CD4-positive, alpha-beta T cell treated with Interleukin-17A for 4 hours (primary cell): ENCODE measurements at regions not wholly inside any gene's neighbourhood (a gene's known extent, or its start where the extent isn't known, plus 50 kb on each side); places are given as distances from the start of the nearest gene placed in this dataset.

Experiments
- DNase-seq: peaks from one replicate; pipeline ENCODE4 v3.0.0-alpha.2; 2020; ENCODE audit warnings: mixed read lengths

GRCh38 chr2:147394179-147394790, 450.5 kb upstream of the ACVR2A start:
- DNase-seq = no peak

GRCh38 chr2:147392180-147392579, 452.6 kb upstream of the ACVR2A start:
- no peak for DNase-seq

- DNase-seq = no peak
These were observed 454.4 kb upstream of the ACVR2A start for GRCh38 chr2:147390475-147390874.

- no peak for DNase-seq
These were observed 455.6 kb upstream of the ACVR2A start for GRCh38 chr2:147389218-147389617.

- no peak for DNase-seq
These were observed 456.6 kb upstream of the ACVR2A start for GRCh38 chr2:147388217-147388616.

- DNase-seq = no peak
These were observed 458.5 kb upstream of the ACVR2A start for GRCh38 chr2:147386284-147386683.

GRCh38 chr2:147385600-147385999, 459.2 kb upstream of the ACVR2A start:
- no peak for DNase-seq

- no peak for DNase-seq
These were observed 460.2 kb upstream of the ACVR2A start for GRCh38 chr2:147384659-147385058.

GRCh38 chr2:147382322-147382948, 462.4 kb upstream of the ACVR2A start:
- DNase-seq = no peak

GRCh38 chr2:147378403-147378802, 466.4 kb upstream of the ACVR2A start:
- no peak for DNase-seq

GRCh38 chr2:147375073-147375472, 469.8 kb upstream of the ACVR2A start:
- DNase-seq = no peak

GRCh38 chr2:147374423-147374811, 470.4 kb upstream of the ACVR2A start:
- no peak for DNase-seq

GRCh38 chr2:147373800-147374422, 470.9 kb upstream of the ACVR2A start:
- no peak for DNase-seq

GRCh38 chr2:147368306-147368705, 476.5 kb upstream of the ACVR2A start:
- no peak for DNase-seq

GRCh38 chr2:147366279-147366678, 478.6 kb upstream of the ACVR2A start:
- no peak for DNase-seq

GRCh38 chr2:147365622-147366021, 479.2 kb upstream of the ACVR2A start:
- no peak for DNase-seq

- peak; percentile 4 for DNase-seq
These were observed 480.2 kb upstream of the ACVR2A start for GRCh38 chr2:147364597-147364996.

GRCh38 chr2:147363181-147363580, 481.6 kb upstream of the ACVR2A start:
- no peak for DNase-seq

- no peak for DNase-seq
These were observed 486.5 kb upstream of the ACVR2A start for GRCh38 chr2:147358375-147358774.

GRCh38 chr2:147356157-147356556, 488.7 kb upstream of the ACVR2A start:
- no peak for DNase-seq

GRCh38 chr2:147355706-147356105, 489.1 kb upstream of the ACVR2A start:
- no peak for DNase-seq

- DNase-seq = no peak
These were observed 491.8 kb upstream of the ACVR2A start for GRCh38 chr2:147353072-147353381.

GRCh38 chr2:147352264-147353071, 492.4 kb upstream of the ACVR2A start:
- no peak for DNase-seq

GRCh38 chr2:147351784-147352183, 493.0 kb upstream of the ACVR2A start:
- no peak for DNase-seq
